Mesenchymal stem cell (in vitro differentiated cells and primary cell): ENCODE measurements at regions not wholly inside any gene's neighbourhood (a gene's known extent, or its start where the extent isn't known, plus 50 kb on each side); places are given as distances from the start of the nearest gene placed in this dataset.

Experiments
- DNase-seq: peaks from one replicate; pipeline ENCODE4 v3.0.0-alpha.2; 2013
- H2AFZ ChIP-seq: one replicate; pipeline ENCODE4 v1.6.1; 2013; ENCODE audit warnings: low read depth, mild to moderate bottlenecking, control low read depth, inconsistent platforms, low read length, moderate library complexity
- H2AK5ac ChIP-seq: 2 replicates; pipeline ENCODE4 v1.6.1; 2013; ENCODE audit warnings: low read length, moderate library complexity, mild to moderate bottlenecking, inconsistent platforms; ENCODE audit not compliant: severe bottlenecking
- H2BK120ac ChIP-seq: one replicate; pipeline ENCODE4 v1.6.1; 2013; ENCODE audit warnings: low read depth, mild to moderate bottlenecking, inconsistent platforms, low read length, moderate library complexity
- H2BK12ac ChIP-seq, 2 experiments: one replicate each; pipeline ENCODE4 v1.6.1; 2013; ENCODE audit warnings: inconsistent platforms in 2 of 2, low read length in 2 of 2, mild to moderate bottlenecking in 2 of 2, moderate library complexity in 2 of 2, control low read depth in 1 of 2
- H2BK15ac ChIP-seq: one replicate; pipeline ENCODE4 v1.6.1; 2013; ENCODE audit warnings: mild to moderate bottlenecking, low read depth, inconsistent platforms; ENCODE audit not compliant: poor library complexity, severe bottlenecking
- H2BK5ac ChIP-seq: 2 replicates; pipeline ENCODE4 v1.6.1; 2013; ENCODE audit warnings: low read depth, mild to moderate bottlenecking, low read length, control low read depth, inconsistent platforms; ENCODE audit not compliant: poor library complexity, severe bottlenecking
- H3K14ac ChIP-seq, 2 experiments: one replicate each; pipeline ENCODE4 v1.6.1; 2013; ENCODE audit warnings: inconsistent platforms in 2 of 2, low read length in 2 of 2, control low read depth in 1 of 2, mild to moderate bottlenecking in 1 of 2, moderate library complexity in 1 of 2
- H3K18ac ChIP-seq, 2 experiments: one replicate each; pipeline ENCODE4 v1.6.1; 2013; ENCODE audit warnings: inconsistent platforms in 2 of 2, low read length in 2 of 2, control low read depth in 1 of 2, low read depth in 1 of 2, mild to moderate bottlenecking in 1 of 2
- H3K23ac ChIP-seq, 2 experiments: one replicate each; pipeline ENCODE4 v1.6.1; 2013; ENCODE audit warnings: inconsistent platforms in 2 of 2, low read length in 2 of 2, mild to moderate bottlenecking in 2 of 2, moderate library complexity in 2 of 2, control low read depth in 1 of 2
- H3K27ac ChIP-seq: 2 replicates; pipeline ENCODE4 v1.5.1; 2013; ENCODE audit warnings: mild to moderate bottlenecking, moderate library complexity, low read length, control low read depth, inconsistent platforms; ENCODE audit not compliant: poor library complexity, severe bottlenecking
- H3K27me3 ChIP-seq, 2 experiments: 2 replicates each; pipeline versions ENCODE4 v1.6.1 to v1.7.0; 2013; ENCODE audit warnings: low read length in 2 of 2, mild to moderate bottlenecking in 2 of 2, moderate library complexity in 2 of 2, control low read depth in 1 of 2, inconsistent platforms in 1 of 2; ENCODE audit not compliant: control insufficient read depth in 1 of 2, insufficient read depth in 1 of 2
- H3K36me3 ChIP-seq, 2 experiments: 2 replicates each; pipeline versions ENCODE4 v1.6.1 to v1.7.0; 2013; ENCODE audit warnings: low read length in 2 of 2, control low read depth in 1 of 2, inconsistent platforms in 1 of 2, low read depth in 1 of 2, mild to moderate bottlenecking in 1 of 2; ENCODE audit not compliant: insufficient read depth in 2 of 2, control insufficient read depth in 1 of 2
- H3K4ac ChIP-seq, 2 experiments: one replicate each; pipeline ENCODE4 v1.6.1; 2013; ENCODE audit warnings: inconsistent platforms in 2 of 2, low read length in 2 of 2, mild to moderate bottlenecking in 2 of 2, moderate library complexity in 2 of 2, control low read depth in 1 of 2, low read depth in 1 of 2
- H3K4me1 ChIP-seq: 2 replicates; pipeline ENCODE4 v1.6.1; 2013; ENCODE audit warnings: low read depth, low read length, control low read depth; ENCODE audit not compliant: control insufficient read depth, insufficient read depth
- H3K4me2 ChIP-seq: 2 replicates; pipeline ENCODE4 v1.6.1; 2013; ENCODE audit warnings: low read length, mild to moderate bottlenecking, inconsistent platforms; ENCODE audit not compliant: poor library complexity, severe bottlenecking
- H3K4me3 ChIP-seq, 2 experiments: 2 replicates each; pipeline versions ENCODE4 v1.5.1 to v1.7.0; 2013; ENCODE audit warnings: low read length in 2 of 2, mild to moderate bottlenecking in 2 of 2, control low read depth in 1 of 2, low read depth in 1 of 2; ENCODE audit not compliant: insufficient read depth in 1 of 2
- H3K79me1 ChIP-seq: replicated peaks from 2 replicates; pipeline ENCODE4 v1.6.1; 2013; ENCODE audit warnings: mild to moderate bottlenecking, control low read depth, low read length, inconsistent platforms; ENCODE audit not compliant: poor library complexity, severe bottlenecking
- H3K9ac ChIP-seq: 2 replicates; pipeline ENCODE4 v1.7.0; 2013; ENCODE audit warnings: mild to moderate bottlenecking, low read length, moderate library complexity
- H3K9me3 ChIP-seq: 2 replicates; pipeline ENCODE4 v1.7.0; 2013; ENCODE audit warnings: mild to moderate bottlenecking, low read length; ENCODE audit not compliant: control insufficient read depth
- H4K8ac ChIP-seq: one replicate; pipeline ENCODE4 v1.6.1; 2013; ENCODE audit warnings: inconsistent platforms, mild to moderate bottlenecking, low read length, moderate library complexity
- H4K91ac ChIP-seq: one replicate; pipeline ENCODE4 v1.6.1; 2013; ENCODE audit warnings: mild to moderate bottlenecking, low read length, inconsistent platforms
- WGBS: methylation state at CpG from one replicate; pipeline ENCODE4 v1.1.7; 2013; ENCODE audit warnings: mixed read lengths; 5-methylcytosine and 5-hydroxymethylcytosine counted together

DNA sequence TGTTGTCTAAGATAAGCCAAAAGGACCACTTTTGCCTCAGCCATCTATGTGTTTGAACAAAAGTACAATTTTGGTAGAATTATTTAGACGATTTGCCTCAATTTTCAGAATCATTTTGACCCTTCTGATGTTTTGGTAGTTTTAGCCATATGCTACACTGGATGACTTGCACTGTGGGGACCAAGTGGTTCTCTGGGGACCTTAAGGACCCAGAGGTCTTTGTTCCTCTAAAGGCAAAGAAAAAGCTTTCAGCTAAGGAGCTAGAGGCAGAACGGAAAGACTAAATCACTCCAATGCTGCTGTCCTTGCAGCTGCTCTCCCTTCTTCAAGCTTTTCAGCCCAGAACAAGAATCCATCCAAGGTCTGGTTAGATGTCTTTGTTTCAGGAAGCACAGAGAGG lies 51.0 kb upstream of the APC start:
- H3K36me3 ChIP-seq: no peaks in the 10 kb centered on the region
- H3K4me2 ChIP-seq: no peak overlapping the region
- H3K18ac ChIP-seq: no peak overlapping the region
- no peak overlapping the region for H3K9ac ChIP-seq
- no peaks in the 10 kb centered on the region for H3K79me1 ChIP-seq
- H2BK120ac ChIP-seq: no peak overlapping the region
- H3K14ac ChIP-seq: no peak overlapping the region
- no peaks in the 10 kb centered on the region for H3K9me3 ChIP-seq
- H4K8ac ChIP-seq: no peak overlapping the region
- H3K23ac ChIP-seq: no peak overlapping the region
- no peak overlapping the region for H4K91ac ChIP-seq
- H2AK5ac ChIP-seq: no peak overlapping the region
- H3K4ac ChIP-seq: no peak overlapping the region
- peaks cover 11 to 22% of the 10 kb centered on the region in 2 experiments for H3K27me3 ChIP-seq
- no peak overlapping the region for H3K4me3 ChIP-seq
- H2BK15ac ChIP-seq: no peak overlapping the region
- H2BK12ac ChIP-seq: no peak overlapping the region
- DNase-seq: no peak
- no peaks in the 10 kb centered on the region for H3K4me1 ChIP-seq
- H2BK5ac ChIP-seq: no peak overlapping the region
- H2AFZ ChIP-seq: no peak overlapping the region
- no peak overlapping the region for H3K27ac ChIP-seq
- whole genome bisulfite sequencing: 100% methylated on average over 1 of the region's 2 CpGs

DNA sequence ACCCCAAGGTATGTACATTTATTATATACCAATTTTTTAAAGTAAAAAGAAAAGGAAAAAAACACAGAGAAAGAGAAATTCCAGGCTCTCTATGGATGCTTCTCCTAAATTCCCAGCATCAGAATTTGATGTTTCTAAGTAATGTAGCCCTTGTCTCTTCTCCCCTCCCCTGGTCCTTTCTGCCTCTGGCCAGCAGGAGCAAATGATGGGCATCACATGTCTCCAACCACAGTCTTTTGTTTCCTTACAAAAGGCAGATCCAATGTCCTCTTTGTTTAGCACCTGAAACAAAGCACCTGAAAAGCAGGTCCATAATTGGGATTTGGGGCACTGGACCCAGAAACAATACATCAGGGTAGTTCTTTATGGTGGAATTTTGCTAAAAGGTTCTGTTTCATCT lies 50.4 kb upstream of the APC start:
- no peak overlapping the region for H3K4me3 ChIP-seq

More for the DNA sequence above, 50.4 kb upstream of the APC start:
- Histone ChIP-seq H2AFZ (no peak overlapping the region), H2BK15ac (no peak overlapping the region), H3K4me2 (no peak overlapping the region), H3K27ac (no peak overlapping the region), H4K8ac (no peak overlapping the region), H3K27me3 (peaks cover 11 to 26% of the 10 kb centered on the region in 2 experiments), H3K36me3 (no peaks in the 10 kb centered on the region), H2BK12ac (no peak overlapping the region), H3K9ac (no peak overlapping the region), H2BK120ac (no peak overlapping the region), H3K18ac (no peak overlapping the region), H3K9me3 (no peaks in the 10 kb centered on the region), H3K79me1 (no peaks in the 10 kb centered on the region), H3K4me1 (no peaks in the 10 kb centered on the region), H3K4ac (no peak overlapping the region), H3K23ac (no peak overlapping the region), H2AK5ac (no peak overlapping the region), H4K91ac (no peak overlapping the region), H2BK5ac (no peak overlapping the region), H3K14ac (no peak overlapping the region)
- DNase-seq: no peak
